Hepatic stellate cell (primary cell): ENCODE measurements at regions not wholly inside any gene's neighbourhood (a gene's known extent, or its start where the extent isn't known, plus 50 kb on each side); places are given as distances from the start of the nearest gene placed in this dataset.

Source experiments
- DNase-seq: peaks from one replicate; pipeline ENCODE4 v3.0.0; 2011; ENCODE audit warnings: low spot score

- DNase-seq, result no peak
These were observed 52.5 kb upstream of the C11orf58 start for GRCh38 chr11:16685914-16686313.

GRCh38 chr11:16678466-16679116 is 59.9 kb upstream of the C11orf58 start:
- no peak for DNase-seq

- peak; percentile 4 for DNase-seq
These were observed 68.5 kb upstream of the C11orf58 start for GRCh38 chr11:16669799-16670415.

- no peak for DNase-seq
These were observed 105.9 kb upstream of the C11orf58 start for GRCh38 chr11:16632295-16633200.

- no peak for DNase-seq
These were observed 107.8 kb upstream of the C11orf58 start for GRCh38 chr11:16630651-16631050.

GRCh38 chr11:16618431-16618830 is 120.0 kb upstream of the C11orf58 start:
- DNase-seq, result no peak

GRCh38 chr11:16615480-16615879 is 123.0 kb upstream of the C11orf58 start:
- no peak for DNase-seq

- DNase-seq, result peak; percentile 88
These were observed 124.7 kb upstream of the C11orf58 start for GRCh38 chr11:16613512-16614381.

GRCh38 chr11:16613262-16613511 is 125.3 kb upstream of the C11orf58 start:
- DNase-seq, result peak; percentile 22

GRCh38 chr11:16612566-16613261 is 125.7 kb upstream of the C11orf58 start:
- DNase-seq, result peak; percentile 63

GRCh38 chr11:16611926-16612565 is 126.4 kb upstream of the C11orf58 start:
- peak; percentile 24 for DNase-seq

GRCh38 chr11:16611401-16611921 is 127.0 kb upstream of the C11orf58 start:
- no peak for DNase-seq

GRCh38 chr11:16610738-16611388 is 127.6 kb upstream of the C11orf58 start:
- DNase-seq, result no peak

- no peak for DNase-seq
These were observed 128.2 kb upstream of the C11orf58 start for GRCh38 chr11:16610213-16610737.

GRCh38 chr11:16609769-16610168 is 128.7 kb upstream of the C11orf58 start:
- DNase-seq, result no peak

- peak; percentile 89 for DNase-seq
These were observed 130.5 kb upstream of the C11orf58 start for GRCh38 chr11:16607675-16608644.

GRCh38 chr11:16606784-16607674 is 131.4 kb upstream of the C11orf58 start:
- DNase-seq, result peak; percentile 63
